ENCODE measurements at regions not wholly inside any gene's neighbourhood (a gene's known extent, or its start where the extent isn't known, plus 50 kb on each side); places are given as distances from the start of the nearest gene placed in this dataset.

- H3K9ac ChIP-seq (ENCODE audit: low read depth, low read length, poor library complexity, severe bottlenecking) = no peak overlapping the region
- H3F3A ChIP-seq (ENCODE audit: low read depth) = no peaks in the 10 kb centered on the region
- H3K4me2 ChIP-seq (ENCODE audit: low read depth, low read length, poor library complexity, severe bottlenecking) = no peak overlapping the region
- H3K4me3 ChIP-seq (ENCODE audit: low read length, poor library complexity, severe bottlenecking) = no peak overlapping the region
- H3K36me3 ChIP-seq (ENCODE audit: insufficient read depth, low read length) = no peaks in the 10 kb centered on the region
- H4K20me1 ChIP-seq (ENCODE audit: insufficient read depth, low read length, poor library complexity, severe bottlenecking) = no peaks in the 10 kb centered on the region
- H2AFZ ChIP-seq (ENCODE audit: low read length) = no peak overlapping the region
- no peak for TF ChIP-seq CTCF (conservative IDR thresholded peaks at IDR 0.05; ENCODE audit: low read length)
- TF ChIP-seq EZH2phosphoT487 (IDR thresholded peaks at IDR 0.05; ENCODE audit: borderline replicate concordance) = no peak
- no peaks in the 10 kb centered on the region for H3K79me2 ChIP-seq (ENCODE audit: insufficient read depth, low read length)
- H3K9me2 ChIP-seq (replicated peaks; ENCODE audit: low read depth, low read length) = no peaks in the 10 kb centered on the region
- no peaks in the 10 kb centered on the region for H3K9me3 ChIP-seq (ENCODE audit: insufficient read depth, low read depth, low read length)
- H3K4me1 ChIP-seq (ENCODE audit: insufficient read depth, low read length, poor library complexity, severe bottlenecking) = peaks cover 4% of the 10 kb centered on the region
- no peaks in the 10 kb centered on the region for H3K27me3 ChIP-seq (ENCODE audit: insufficient read depth, low read length, poor library complexity, severe bottlenecking)
These were observed 58.8 kb upstream of the KCNA1 start for GRCh38 chr12:4850857-4851380.

GRCh38 chr12:4852308-4852707 is 57.4 kb upstream of the KCNA1 start:
- Histone ChIP-seq H3K4me3 (ENCODE audit: low read length, poor library complexity, severe bottlenecking) (no peak overlapping the region), H4K20me1 (ENCODE audit: insufficient read depth, low read length, poor library complexity, severe bottlenecking) (no peaks in the 10 kb centered on the region), H3K36me3 (ENCODE audit: insufficient read depth, low read length) (no peaks in the 10 kb centered on the region), H3K4me1 (ENCODE audit: insufficient read depth, low read length, poor library complexity, severe bottlenecking) (peaks cover 17% of the 10 kb centered on the region), H3K79me2 (ENCODE audit: insufficient read depth, low read length) (no peaks in the 10 kb centered on the region), H2AFZ (ENCODE audit: low read length) (no peak overlapping the region), H3K27me3 (ENCODE audit: insufficient read depth, low read length, poor library complexity, severe bottlenecking) (no peaks in the 10 kb centered on the region), H3F3A (ENCODE audit: low read depth) (no peaks in the 10 kb centered on the region), H3K9me3 (ENCODE audit: insufficient read depth, low read depth, low read length) (no peaks in the 10 kb centered on the region), H3K9me2 (replicated peaks; ENCODE audit: low read depth, low read length) (no peaks in the 10 kb centered on the region), H3K9ac (ENCODE audit: low read depth, low read length, poor library complexity, severe bottlenecking) (no peak overlapping the region), H3K4me2 (ENCODE audit: low read depth, low read length, poor library complexity, severe bottlenecking) (no peak overlapping the region)
- TF ChIP-seq CTCF (conservative IDR thresholded peaks at IDR 0.05; ENCODE audit: low read length) (no peak), EZH2phosphoT487 (IDR thresholded peaks at IDR 0.05; ENCODE audit: borderline replicate concordance) (no peak)

- Histone ChIP-seq H3K9me2 (replicated peaks; ENCODE audit: low read depth, low read length) (no peaks in the 10 kb centered on the region), H3K4me2 (ENCODE audit: low read depth, low read length, poor library complexity, severe bottlenecking) (no peak overlapping the region), H3K4me1 (ENCODE audit: insufficient read depth, low read length, poor library complexity, severe bottlenecking) (peaks cover 20% of the 10 kb centered on the region), H4K20me1 (ENCODE audit: insufficient read depth, low read length, poor library complexity, severe bottlenecking) (no peaks in the 10 kb centered on the region), H3K9me3 (ENCODE audit: insufficient read depth, low read depth, low read length) (no peaks in the 10 kb centered on the region), H3K27me3 (ENCODE audit: insufficient read depth, low read length, poor library complexity, severe bottlenecking) (no peaks in the 10 kb centered on the region), H3K79me2 (ENCODE audit: insufficient read depth, low read length) (no peaks in the 10 kb centered on the region), H3K9ac (ENCODE audit: low read depth, low read length, poor library complexity, severe bottlenecking) (no peak overlapping the region), H2AFZ (ENCODE audit: low read length) (no peak overlapping the region), H3K4me3 (ENCODE audit: low read length, poor library complexity, severe bottlenecking) (no peak overlapping the region), H3F3A (ENCODE audit: low read depth) (no peaks in the 10 kb centered on the region), H3K36me3 (ENCODE audit: insufficient read depth, low read length) (no peaks in the 10 kb centered on the region)
- TF ChIP-seq CTCF (conservative IDR thresholded peaks at IDR 0.05; ENCODE audit: low read length) (no peak), EZH2phosphoT487 (IDR thresholded peaks at IDR 0.05; ENCODE audit: borderline replicate concordance) (no peak)
These were observed 56.8 kb upstream of the KCNA1 start for GRCh38 chr12:4852911-4853310.
